Endothelial cell of umbilical vein (primary cell): ENCODE measurements at regions not wholly inside any gene's neighbourhood (a gene's known extent, or its start where the extent isn't known, plus 50 kb on each side); places are given as distances from the start of the nearest gene placed in this dataset.

ENCODE experiments used
- BruUV-seq: library from RNA; stranded (reverse); fragments of 400-500 nt; replicated peaks from 2 replicates; lab custom pipeline; 2021; lab: Mats Ljungman, UMichigan
- CTCF ChIA-PET: fragments of 300-600, 350-600 bp; sonication (Branson Sonifier 250); formaldehyde crosslinking; loops from one replicate; lab custom pipeline; 2021; ENCODE audit warnings: antibody characterized with exemption, inconsistent platforms; lab: Charles Lee
- POLR2A ChIA-PET: fragments of 300-600, 350-600 bp; sonication (Branson Sonifier 250); formaldehyde crosslinking; loops from one replicate; lab custom pipeline; 2021; ENCODE audit warnings: antibody characterized with exemption, inconsistent platforms; lab: Charles Lee
- DNase-seq: peaks from one replicate; pipeline ENCODE4 v3.0.0-alpha.2; 2011; ENCODE audit warnings: low read depth, low spot score
- FAIRE-seq: peaks from 2 replicates; lab custom pipeline; 2011; peaks lifted over from hg19 to GRCh38; lab: Jason Lieb, UNC
- H2AFZ ChIP-seq: 2 replicates; pipeline ENCODE4 v1.6.0; 2012; ENCODE audit warnings: low read depth, low read length, control low read depth, inconsistent platforms
- H3K27ac ChIP-seq: 2 replicates; pipeline ENCODE4 v1.5.1; 2011; ENCODE audit warnings: low read depth, mild to moderate bottlenecking, control low read depth, low read length, moderate library complexity; ENCODE audit not compliant: insufficient read depth
- H3K27me3 ChIP-seq, 2 experiments: 2 replicates each; pipeline versions ENCODE4 v1.6.0 to v1.6.1; 2011; ENCODE audit warnings: low read length in 2 of 2, mixed read lengths in 1 of 2; ENCODE audit not compliant: control insufficient read depth in 2 of 2, insufficient read depth in 2 of 2
- H3K36me3 ChIP-seq, 2 experiments: 2 replicates in 1 of 2; 3 replicates in 1 of 2; pipeline ENCODE4 v1.5.1; 2011; ENCODE audit warnings: low read length in 2 of 2, mild to moderate bottlenecking in 1 of 2, moderate library complexity in 1 of 2; ENCODE audit not compliant: control insufficient read depth in 2 of 2, insufficient read depth in 2 of 2; ENCODE audit errors: extremely low read depth in 1 of 2
- H3K4me1 ChIP-seq: 3 replicates; pipeline ENCODE4 v1.5.1; 2011; ENCODE audit warnings: mild to moderate bottlenecking, low read length; ENCODE audit not compliant: control insufficient read depth, insufficient read depth; ENCODE audit errors: extremely low read depth
- H3K4me2 ChIP-seq: 2 replicates; pipeline ENCODE4 v1.6.1; 2011; ENCODE audit warnings: low read length, control low read depth, mixed read lengths; ENCODE audit not compliant: insufficient read depth
- H3K4me3 ChIP-seq, 3 experiments: fragments of 200-600 bp in 1 of 3; sonication (generic), shearing (Covaris generic) in 1 of 3; replicated peaks in 1 of 3; 2 replicates each; pipeline ENCODE4 v1.5.1; 2011 to 2016; ENCODE audit warnings: control low read depth in 3 of 3, low read length in 3 of 3, mild to moderate bottlenecking in 2 of 3, inconsistent platforms in 1 of 3, low read depth in 1 of 3, moderate library complexity in 1 of 3; ENCODE audit not compliant: insufficient read depth in 1 of 3
- H3K79me2 ChIP-seq: 2 replicates; pipeline ENCODE4 v1.6.0; 2012; ENCODE audit warnings: low read length, inconsistent platforms; ENCODE audit not compliant: control insufficient read depth, insufficient read depth
- H3K9ac ChIP-seq: replicated peaks from 2 replicates; pipeline ENCODE3; 2011; ENCODE audit warnings: low read length, control low read depth; ENCODE audit not compliant: insufficient read depth; ENCODE audit errors: extremely low read depth
- H3K9me1 ChIP-seq: replicated peaks from 3 replicates; pipeline ENCODE4 v1.6.0; 2011; ENCODE audit warnings: mild to moderate bottlenecking, low read length; ENCODE audit not compliant: control insufficient read depth, insufficient read depth; ENCODE audit errors: extremely low read depth
- H3K9me3 ChIP-seq: replicated peaks from 2 replicates; pipeline ENCODE4 v1.5.1; 2012; ENCODE audit warnings: low read length, inconsistent platforms; ENCODE audit not compliant: control insufficient read depth, insufficient read depth
- H4K20me1 ChIP-seq: replicated peaks from 2 replicates; pipeline ENCODE3; 2011; ENCODE audit warnings: mild to moderate bottlenecking, low read length; ENCODE audit not compliant: control insufficient read depth, insufficient read depth; ENCODE audit errors: extremely low read depth
- CTCF ChIP-seq, 2 donors: IDR thresholded peaks; 1 replicate in 1 of 2; 2 replicates in 1 of 2; pipeline ENCODE4 v1.5.1; 2011; ENCODE audit warnings: low read length in 2 of 2, mild to moderate bottlenecking in 2 of 2, moderate library complexity in 2 of 2, control low read depth in 1 of 2, inconsistent platforms in 1 of 2, low read depth in 1 of 2; ENCODE audit not compliant: insufficient read depth in 1 of 2; ENCODE audit errors: extremely low read depth in 1 of 2
- EZH2 ChIP-seq: IDR thresholded peaks from 2 replicates; pipeline ENCODE4 v1.6.1; 2012; ENCODE audit warnings: borderline replicate concordance, low read depth, mild to moderate bottlenecking, moderate library complexity, low read length, inconsistent platforms; ENCODE audit not compliant: severe bottlenecking
- FOS ChIP-seq: IDR thresholded peaks from 2 replicates; pipeline ENCODE4 v1.6.1; 2011; ENCODE audit warnings: mild to moderate bottlenecking, low read length, moderate library complexity, borderline replicate concordance; ENCODE audit not compliant: insufficient read depth
- GATA2 ChIP-seq: IDR thresholded peaks from 2 replicates; pipeline ENCODE4 v1.7.0; 2011; ENCODE audit warnings: low read depth, mild to moderate bottlenecking, moderate library complexity, mixed read lengths, low read length; ENCODE audit not compliant: insufficient read length, insufficient read depth
- JUN ChIP-seq: IDR thresholded peaks from 2 replicates; pipeline ENCODE4 v1.6.1; 2011; ENCODE audit warnings: borderline replicate concordance, low read depth; ENCODE audit not compliant: insufficient read length, insufficient read depth
- MAX ChIP-seq: IDR thresholded peaks from 2 replicates; pipeline ENCODE4 v1.6.1; 2011; ENCODE audit not compliant: insufficient read depth, insufficient read length
- POLR2A ChIP-seq: IDR thresholded peaks from 2 replicates; pipeline ENCODE4 v1.6.1; 2012; ENCODE audit warnings: low read depth, mild to moderate bottlenecking, control low read depth, low read length
- POLR2AphosphoS5 ChIP-seq: IDR thresholded peaks from 2 replicates; pipeline ENCODE4 v1.6.1; 2012; ENCODE audit warnings: low read depth, mild to moderate bottlenecking, control low read depth, low read length, moderate library complexity; ENCODE audit not compliant: insufficient read depth
- dilution Hi-C: fragments of 300-500 bp; cut with MboI; formaldehyde crosslinking; loops from one replicate; pipeline ENCODE4 v1.15.0; 2019; ENCODE audit warnings: low sequenced_read_pairs; ENCODE audit not compliant: extremely low pct_ligation_motif_present
- intact Hi-C: fragments of 100-400 bp; cut with micrococcal nuclease; formaldehyde crosslinking; loops from one replicate; pipeline ENCODE4 v1.10.0; 2022

- Histone ChIP-seq H4K20me1 (no peaks in the 10 kb centered on the region), H3K27me3 (peaks cover 0 to 2% of the 10 kb centered on the region in 2 experiments), H3K9ac (no peak overlapping the region), H3K27ac (no peak overlapping the region), H3K4me3 (no peak overlapping the region), H3K36me3 (no peaks in the 10 kb centered on the region), H3K4me1 (peaks cover 8% of the 10 kb centered on the region), H3K4me2 (no peak overlapping the region), H3K9me3 (no peaks in the 10 kb centered on the region), H3K9me1 (no peaks in the 10 kb centered on the region), H3K79me2 (no peaks in the 10 kb centered on the region), H2AFZ (no peak overlapping the region)
- FAIRE-seq (no peak), DNase-seq (no peak)
- ChIA-PET CTCF (no interaction called here), POLR2A (no interaction called here)
- BruUV-seq, result no TSS peak
- dilution Hi-C loops, result no loop called here
- no peak for TF ChIP-seq EZH2
- intact Hi-C loops, result no loop called here
Measured at GRCh38 chr22:47335460-47335859, 573.0 kb downstream of the TBC1D22A start.

- Histone ChIP-seq H3K9me3 (no peaks in the 10 kb centered on the region), H3K4me1 (peaks cover 11% of the 10 kb centered on the region), H3K27ac (no peak overlapping the region), H3K9ac (no peak overlapping the region), H3K9me1 (no peaks in the 10 kb centered on the region), H3K4me3 (no peak overlapping the region), H3K79me2 (no peaks in the 10 kb centered on the region), H2AFZ (no peak overlapping the region), H4K20me1 (no peaks in the 10 kb centered on the region), H3K27me3 (peaks cover 0 to 2% of the 10 kb centered on the region in 2 experiments), H3K4me2 (no peak overlapping the region), H3K36me3 (no peaks in the 10 kb centered on the region)
- CTCF ChIA-PET, result no interaction called here
- TF ChIP-seq MAX, result no peak
- TF ChIP-seq FOS, result no peak
- no peak for TF ChIP-seq EZH2
- TF ChIP-seq CTCF (IDR thresholded peaks at IDR 0.05; ENCODE audit: extremely low read depth in 1 of 2, insufficient read depth in 1 of 2, low read depth in 1 of 2, low read length in 2 of 2), result no peak
- TF ChIP-seq JUN, result no peak
- TF ChIP-seq POLR2AphosphoS5, result no peak
- no peak for TF ChIP-seq GATA2
- TF ChIP-seq POLR2A, result no peak
- dilution Hi-C loops, result no loop called here
- POLR2A ChIA-PET, result no interaction called here
- FAIRE-seq (no peak), DNase-seq (no peak)
- no TSS peak for BruUV-seq
- intact Hi-C loops, result no loop called here
Measured at GRCh38 chr22:47334601-47335000, 572.2 kb downstream of the TBC1D22A start.
